MCF 10A (cell line): ENCODE measurements at regions not wholly inside any gene's neighbourhood (a gene's known extent, or its start where the extent isn't known, plus 50 kb on each side); places are given as distances from the start of the nearest gene placed in this dataset.

Experiments
- BruUV-seq: library from RNA; stranded (reverse); fragments of 400-500 nt; replicated peaks from 2 replicates; lab custom pipeline; 2021; lab: Mats Ljungman, UMichigan
- CTCF ChIA-PET: fragments of 300-600 bp; sonication (Branson Sonifier 250); formaldehyde crosslinking; extraction: SDS; loops from one replicate; lab custom pipeline; 2021; ENCODE audit warnings: antibody characterized with exemption, inconsistent platforms; lab: Yijun Ruan, JAX
- POLR2A ChIA-PET: fragments of 300-600, 350-650 bp; sonication (Branson Sonifier 250); formaldehyde crosslinking; extraction: SDS; loops from one replicate; lab custom pipeline; 2020; ENCODE audit warnings: antibody characterized with exemption, inconsistent platforms; lab: Yijun Ruan, JAX
- DNase-seq: peaks from one replicate; pipeline ENCODE4 v3.0.0-alpha.2; 2018; ENCODE audit not compliant: unreplicated experiment
- H3K27ac Mint-ChIP-seq: one replicate; pipeline ENCODE4 v1.8.0; 2022; ENCODE audit warnings: mild to moderate bottlenecking, low read depth, mixed read lengths; ENCODE audit not compliant: unreplicated experiment
- H3K27me3 Mint-ChIP-seq: one replicate; pipeline ENCODE4 v1.8.0; 2022; ENCODE audit warnings: mixed read lengths; ENCODE audit not compliant: insufficient read depth, unreplicated experiment
- H3K36me3 Mint-ChIP-seq: one replicate; pipeline ENCODE4 v1.8.0; 2022; ENCODE audit warnings: mild to moderate bottlenecking, moderate library complexity, mixed read lengths; ENCODE audit not compliant: insufficient read depth, unreplicated experiment
- H3K4me1 Mint-ChIP-seq: one replicate; pipeline ENCODE4 v1.8.0; 2022; ENCODE audit warnings: mixed read lengths; ENCODE audit not compliant: insufficient read depth, unreplicated experiment
- H3K4me3 Mint-ChIP-seq: one replicate; pipeline ENCODE4 v1.8.0; 2022; ENCODE audit warnings: mild to moderate bottlenecking, moderate library complexity, mixed read lengths; ENCODE audit not compliant: unreplicated experiment
- H3K9me3 Mint-ChIP-seq: one replicate; pipeline ENCODE4 v1.8.0; 2022; ENCODE audit warnings: mixed read lengths; ENCODE audit not compliant: unreplicated experiment
- intact Hi-C: fragments of 100-400 bp; cut with micrococcal nuclease; formaldehyde crosslinking; loops from 2 replicates; pipeline ENCODE4 v1.14.1; 2022
- TF ChIP-seq, protein P1 (sequence below): fragments of 200-600 bp; IDR thresholded peaks from one replicate; pipeline ENCODE4 v1.8.0; 2022; ENCODE audit warnings: antibody characterized with exemption, mild to moderate bottlenecking; ENCODE audit not compliant: unreplicated experiment

DNA sequence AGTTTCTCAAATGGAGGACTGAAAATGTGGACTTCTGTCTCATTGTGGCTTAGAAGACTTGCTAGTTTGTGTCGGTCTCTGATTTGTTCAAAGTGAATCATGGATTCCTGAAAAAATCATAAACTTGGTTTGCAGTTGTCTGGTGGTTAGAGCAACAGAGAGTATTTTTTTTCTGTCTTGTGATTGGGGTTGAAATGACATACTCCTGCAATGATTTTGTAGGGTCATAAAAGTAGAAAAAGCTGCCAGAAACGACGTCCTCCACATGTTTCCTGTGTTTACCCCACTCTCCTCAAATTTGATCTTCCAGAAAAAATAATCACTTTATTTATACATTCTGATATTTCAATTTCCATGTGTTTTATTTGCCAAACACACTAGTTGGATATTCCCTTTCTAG lies 219.2 kb upstream of the PGR start:
- no peaks in the 10 kb centered on the region for H3K36me3 Mint-ChIP-seq
- H3K27me3 Mint-ChIP-seq, result peaks cover 45% of the 10 kb centered on the region
- no peak overlapping the region for H3K27ac Mint-ChIP-seq
- POLR2A ChIA-PET, result no interaction called here
- intact Hi-C loops, result no loop called here
- no TSS peak for BruUV-seq
- no peak for DNase-seq
- no peak overlapping the region for H3K4me3 Mint-ChIP-seq
- peaks cover 5% of the 10 kb centered on the region for H3K4me1 Mint-ChIP-seq
- H3K9me3 Mint-ChIP-seq, result no peaks in the 10 kb centered on the region
- TF ChIP-seq, protein P1, sequence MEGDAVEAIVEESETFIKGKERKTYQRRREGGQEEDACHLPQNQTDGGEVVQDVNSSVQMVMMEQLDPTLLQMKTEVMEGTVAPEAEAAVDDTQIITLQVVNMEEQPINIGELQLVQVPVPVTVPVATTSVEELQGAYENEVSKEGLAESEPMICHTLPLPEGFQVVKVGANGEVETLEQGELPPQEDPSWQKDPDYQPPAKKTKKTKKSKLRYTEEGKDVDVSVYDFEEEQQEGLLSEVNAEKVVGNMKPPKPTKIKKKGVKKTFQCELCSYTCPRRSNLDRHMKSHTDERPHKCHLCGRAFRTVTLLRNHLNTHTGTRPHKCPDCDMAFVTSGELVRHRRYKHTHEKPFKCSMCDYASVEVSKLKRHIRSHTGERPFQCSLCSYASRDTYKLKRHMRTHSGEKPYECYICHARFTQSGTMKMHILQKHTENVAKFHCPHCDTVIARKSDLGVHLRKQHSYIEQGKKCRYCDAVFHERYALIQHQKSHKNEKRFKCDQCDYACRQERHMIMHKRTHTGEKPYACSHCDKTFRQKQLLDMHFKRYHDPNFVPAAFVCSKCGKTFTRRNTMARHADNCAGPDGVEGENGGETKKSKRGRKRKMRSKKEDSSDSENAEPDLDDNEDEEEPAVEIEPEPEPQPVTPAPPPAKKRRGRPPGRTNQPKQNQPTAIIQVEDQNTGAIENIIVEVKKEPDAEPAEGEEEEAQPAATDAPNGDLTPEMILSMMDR, result no peak
- CTCF ChIA-PET, result interaction anchor here (0.6 to 0.9 kb wide), 2 partner anchors 14 to 1274 kb away, joined by 3 read pairs; no protein-coding TSS in a partner anchor

DNA sequence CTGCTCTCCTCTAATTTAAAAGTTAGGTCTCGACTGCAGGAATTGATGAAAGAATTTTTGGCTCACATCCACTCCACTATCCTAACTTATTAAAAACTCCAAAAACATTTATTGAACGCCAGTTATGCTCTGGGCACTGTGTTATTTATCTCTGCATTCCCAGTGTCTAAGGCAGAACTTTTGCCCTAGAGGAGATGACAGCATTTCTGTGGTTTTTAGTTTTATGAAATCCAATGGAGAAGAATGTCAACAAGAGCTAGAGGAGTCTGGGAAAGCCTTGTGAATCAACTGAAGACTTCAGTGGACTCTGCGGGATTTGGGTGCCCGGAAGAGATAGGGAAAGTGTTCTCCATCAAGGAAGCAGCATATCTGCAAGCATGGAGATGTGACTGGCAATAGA lies 217.0 kb upstream of the PGR start:
- Mint-ChIP-seq H3K4me3 (no peak overlapping the region), H3K9me3 (no peaks in the 10 kb centered on the region), H3K36me3 (no peaks in the 10 kb centered on the region), H3K4me1 (peaks cover 5% of the 10 kb centered on the region), H3K27me3 (peaks cover 33% of the 10 kb centered on the region), H3K27ac (no peak overlapping the region)
- BruUV-seq, result no TSS peak
- ChIA-PET CTCF (no interaction called here), POLR2A (no interaction called here)
- TF ChIP-seq, protein P1, result no peak
- intact Hi-C loops, result no loop called here
- DNase-seq, result peak; percentile 41

- intact Hi-C loops, result no loop called here
These were observed 216.3 kb upstream of the PGR start for GRCh38 chr11:101345891-101346290.

GRCh38 chr11:101342307-101342706 lies 212.7 kb upstream of the PGR start:
- Mint-ChIP-seq H3K36me3 (no peaks in the 10 kb centered on the region), H3K27ac (no peak overlapping the region), H3K27me3 (peaks cover 17% of the 10 kb centered on the region), H3K4me1 (peaks cover 5% of the 10 kb centered on the region), H3K9me3 (no peaks in the 10 kb centered on the region), H3K4me3 (no peak overlapping the region)
- no TSS peak for BruUV-seq
- ChIA-PET POLR2A (no interaction called here), CTCF (interaction anchor here (0.5 to 0.6 kb wide), 2 partner anchors 369 to 516 kb away, joined by 3 read pairs; no protein-coding TSS in a partner anchor)
- TF ChIP-seq, protein P1, result no peak
- intact Hi-C loops, result no loop called here
- DNase-seq, result no peak

More at GRCh38 chr11:101345891-101346290, 216.3 kb upstream of the PGR start:
- TF ChIP-seq, protein P1, result no peak
- Mint-ChIP-seq H3K27me3 (peaks cover 30% of the 10 kb centered on the region), H3K27ac (no peak overlapping the region), H3K36me3 (no peaks in the 10 kb centered on the region), H3K4me1 (peaks cover 5% of the 10 kb centered on the region), H3K9me3 (no peaks in the 10 kb centered on the region), H3K4me3 (no peak overlapping the region)
- DNase-seq, result no peak
- ChIA-PET CTCF (no interaction called here), POLR2A (no interaction called here)
- BruUV-seq, result no TSS peak
